ENCODE measurements at regions not wholly inside any gene's neighbourhood (a gene's known extent, or its start where the extent isn't known, plus 50 kb on each side); places are given as distances from the start of the nearest gene placed in this dataset.

GRCh38 chr5:110031402-110032140, 341.8 kb downstream of the MAN2A1 start:
- no peak for DNase-seq (ENCODE audit: low read depth)

- DNase-seq (ENCODE audit: low read depth), result no peak
Observed at GRCh38 chr5:110032376-110032775, 342.6 kb downstream of the MAN2A1 start.

- DNase-seq (ENCODE audit: low read depth), result no peak
Observed at GRCh38 chr5:110034056-110034600, 344.4 kb downstream of the MAN2A1 start.

- DNase-seq (ENCODE audit: low read depth), result no peak
Observed at GRCh38 chr5:110038297-110038997, 348.7 kb downstream of the MAN2A1 start.

- no peak for DNase-seq (ENCODE audit: low read depth)
Observed at GRCh38 chr5:110040178-110040577, 350.5 kb downstream of the MAN2A1 start.

- DNase-seq (ENCODE audit: low read depth), result no peak
Observed at GRCh38 chr5:110043025-110043424, 353.3 kb downstream of the MAN2A1 start.

- DNase-seq (ENCODE audit: low read depth), result no peak
Observed at GRCh38 chr5:110045158-110045557, 355.4 kb downstream of the MAN2A1 start.

- no peak for DNase-seq (ENCODE audit: low read depth)
Observed at GRCh38 chr5:110048491-110048890, 358.8 kb downstream of the MAN2A1 start.

GRCh38 chr5:110049816-110050215, 360.1 kb downstream of the MAN2A1 start:
- DNase-seq (ENCODE audit: low read depth), result no peak

- no peak for DNase-seq (ENCODE audit: low read depth)
Observed at GRCh38 chr5:110050640-110051345, 361.1 kb downstream of the MAN2A1 start.

GRCh38 chr5:110053205-110053604, 363.5 kb downstream of the MAN2A1 start:
- DNase-seq (ENCODE audit: low read depth), result no peak

GRCh38 chr5:110053824-110054223, 364.1 kb downstream of the MAN2A1 start:
- no peak for DNase-seq (ENCODE audit: low read depth)

GRCh38 chr5:110054240-110054639, 364.5 kb downstream of the MAN2A1 start:
- DNase-seq (ENCODE audit: low read depth), result peak; percentile 24

GRCh38 chr5:110055302-110055701, 365.6 kb downstream of the MAN2A1 start:
- no peak for DNase-seq (ENCODE audit: low read depth)

GRCh38 chr5:110056580-110057114, 366.9 kb downstream of the MAN2A1 start:
- DNase-seq (ENCODE audit: low read depth), result no peak

GRCh38 chr5:110058175-110058574, 368.4 kb downstream of the MAN2A1 start:
- DNase-seq (ENCODE audit: low read depth), result no peak

GRCh38 chr5:110062246-110062645, 372.5 kb downstream of the MAN2A1 start:
- no peak for DNase-seq (ENCODE audit: low read depth)

- no peak for DNase-seq (ENCODE audit: low read depth)
Observed at GRCh38 chr5:110063640-110064602, 374.2 kb downstream of the MAN2A1 start.

- no peak for DNase-seq (ENCODE audit: low read depth)
Observed at GRCh38 chr5:110064603-110065268, 375.0 kb downstream of the MAN2A1 start.

GRCh38 chr5:110070836-110071235, 381.1 kb downstream of the MAN2A1 start:
- no peak for DNase-seq (ENCODE audit: low read depth)
